SK-N-SH (cell line): ENCODE measurements at regions not wholly inside any gene's neighbourhood (a gene's known extent, or its start where the extent isn't known, plus 50 kb on each side); places are given as distances from the start of the nearest gene placed in this dataset.

Experiments
- CTCF ChIP-seq: fragments of 200-600 bp; sonication (generic); IDR thresholded peaks from 2 replicates; pipeline ENCODE4 v1.6.1; 2017; ENCODE audit warnings: antibody characterized with exemption, mild to moderate bottlenecking, moderate library complexity
- EP300 ChIP-seq, 2 experiments: IDR thresholded peaks; 2 replicates each; pipeline versions ENCODE4 v1.4.0 to v1.6.1; 2012; ENCODE audit warnings: borderline replicate concordance in 1 of 2, low read depth in 1 of 2, low read length in 1 of 2
- EZH2phosphoT487 ChIP-seq: fragments of 200-600 bp; sonication (generic); IDR thresholded peaks from 2 replicates; pipeline ENCODE4 v1.6.1; 2017; ENCODE audit warnings: low read depth, mixed run types, mild to moderate bottlenecking, antibody characterized with exemption, moderate library complexity, borderline replicate concordance
- FOXM1 ChIP-seq: IDR thresholded peaks from 2 replicates; pipeline ENCODE4 v1.4.0; 2012; ENCODE audit warnings: low read depth, mild to moderate bottlenecking
- GABPA ChIP-seq: IDR thresholded peaks from 2 replicates; pipeline ENCODE4 v1.4.0; 2012; ENCODE audit warnings: low read depth, mild to moderate bottlenecking
- POLR2AphosphoS5 ChIP-seq: IDR thresholded peaks from 2 replicates; pipeline ENCODE4 v1.6.1; 2012; ENCODE audit warnings: low read depth, low read length
- TAF1 ChIP-seq: IDR thresholded peaks from 2 replicates; pipeline ENCODE4 v1.6.1; 2012; ENCODE audit warnings: low read depth, mild to moderate bottlenecking, low read length, moderate library complexity, borderline replicate concordance
- TEAD4 ChIP-seq: IDR thresholded peaks from 2 replicates; pipeline ENCODE4 v1.4.0; 2012; ENCODE audit warnings: mild to moderate bottlenecking, borderline replicate concordance; ENCODE audit not compliant: insufficient read depth
- TF ChIP-seq, protein P1 (sequence below): IDR thresholded peaks from 2 replicates; pipeline ENCODE4 v1.4.0; 2012; ENCODE audit warnings: low read depth, borderline replicate concordance

GRCh38 chr21:38740090-38740489 is 65.6 kb upstream of the ETS2 start:
- no peak for TF ChIP-seq TEAD4
- TF ChIP-seq, protein P1, sequence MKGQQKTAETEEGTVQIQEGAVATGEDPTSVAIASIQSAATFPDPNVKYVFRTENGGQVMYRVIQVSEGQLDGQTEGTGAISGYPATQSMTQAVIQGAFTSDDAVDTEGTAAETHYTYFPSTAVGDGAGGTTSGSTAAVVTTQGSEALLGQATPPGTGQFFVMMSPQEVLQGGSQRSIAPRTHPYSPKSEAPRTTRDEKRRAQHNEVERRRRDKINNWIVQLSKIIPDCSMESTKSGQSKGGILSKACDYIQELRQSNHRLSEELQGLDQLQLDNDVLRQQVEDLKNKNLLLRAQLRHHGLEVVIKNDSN = no peak
- no peak for TF ChIP-seq TAF1
- TF ChIP-seq CTCF = no peak
- no peak for TF ChIP-seq POLR2AphosphoS5
- no peak for TF ChIP-seq FOXM1
- no peak for TF ChIP-seq EP300 (IDR thresholded peaks at IDR 0.05; ENCODE audit: borderline replicate concordance in 1 of 2, low read depth in 1 of 2, low read length in 1 of 2)
- no peak for TF ChIP-seq GABPA
- no peak for TF ChIP-seq EZH2phosphoT487
